HCT116 (cell line): ENCODE measurements at regions not wholly inside any gene's neighbourhood (a gene's known extent, or its start where the extent isn't known, plus 50 kb on each side); places are given as distances from the start of the nearest gene placed in this dataset.

Experiments used
- EZH2phosphoT487 ChIP-seq: fragments of 200-600 bp; IDR thresholded peaks from 2 replicates; pipeline ENCODE4 v1.6.1; 2018; ENCODE audit warnings: antibody characterized with exemption, borderline replicate concordance
- POLR2AphosphoS5 ChIP-seq: IDR thresholded peaks from 2 replicates; pipeline ENCODE4 v1.6.1; 2011; ENCODE audit warnings: mild to moderate bottlenecking, low read depth, low read length, moderate library complexity
- TF ChIP-seq, protein P1 (sequence below), 3 experiments: fragments of 200-600 bp in 1 of 3; sonication (generic) in 1 of 3; IDR thresholded peaks in 2 of 3; conservative IDR thresholded peaks in 1 of 3; 2 replicates each; pipeline ENCODE4 v1.5.1; 2012 to 2017; ENCODE audit warnings: low read depth in 2 of 3, low read length in 2 of 3, antibody characterized with exemption in 1 of 3, borderline replicate concordance in 1 of 3, control low read depth in 1 of 3, mild to moderate bottlenecking in 1 of 3, mixed read lengths in 1 of 3, mixed run types in 1 of 3, moderate library complexity in 1 of 3; ENCODE audit not compliant: insufficient read depth in 1 of 3

DNA sequence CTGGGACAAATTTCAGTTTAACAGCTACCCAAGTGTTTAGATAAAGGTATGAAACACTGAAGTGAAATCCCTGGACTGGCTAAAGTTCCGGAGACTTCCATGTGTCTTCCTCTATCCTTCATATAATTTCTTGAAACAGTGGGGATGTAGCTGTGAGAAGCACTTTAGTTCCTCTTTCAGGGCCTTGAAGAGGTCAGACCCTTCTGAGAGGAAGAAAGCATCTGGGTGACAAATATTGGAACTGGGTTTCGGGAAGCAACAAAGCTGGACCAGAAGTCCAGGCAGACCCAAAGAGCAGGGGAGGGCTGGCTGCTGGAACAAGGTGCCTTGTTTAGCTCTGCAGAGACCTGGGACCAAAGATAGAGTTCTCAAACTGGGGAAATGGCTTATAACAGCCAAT lies 75.4 kb upstream of the ZFAND5 start:
- TF ChIP-seq, protein P1, sequence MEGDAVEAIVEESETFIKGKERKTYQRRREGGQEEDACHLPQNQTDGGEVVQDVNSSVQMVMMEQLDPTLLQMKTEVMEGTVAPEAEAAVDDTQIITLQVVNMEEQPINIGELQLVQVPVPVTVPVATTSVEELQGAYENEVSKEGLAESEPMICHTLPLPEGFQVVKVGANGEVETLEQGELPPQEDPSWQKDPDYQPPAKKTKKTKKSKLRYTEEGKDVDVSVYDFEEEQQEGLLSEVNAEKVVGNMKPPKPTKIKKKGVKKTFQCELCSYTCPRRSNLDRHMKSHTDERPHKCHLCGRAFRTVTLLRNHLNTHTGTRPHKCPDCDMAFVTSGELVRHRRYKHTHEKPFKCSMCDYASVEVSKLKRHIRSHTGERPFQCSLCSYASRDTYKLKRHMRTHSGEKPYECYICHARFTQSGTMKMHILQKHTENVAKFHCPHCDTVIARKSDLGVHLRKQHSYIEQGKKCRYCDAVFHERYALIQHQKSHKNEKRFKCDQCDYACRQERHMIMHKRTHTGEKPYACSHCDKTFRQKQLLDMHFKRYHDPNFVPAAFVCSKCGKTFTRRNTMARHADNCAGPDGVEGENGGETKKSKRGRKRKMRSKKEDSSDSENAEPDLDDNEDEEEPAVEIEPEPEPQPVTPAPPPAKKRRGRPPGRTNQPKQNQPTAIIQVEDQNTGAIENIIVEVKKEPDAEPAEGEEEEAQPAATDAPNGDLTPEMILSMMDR (IDR thresholded peaks at IDR 0.05 in 2 of 3, conservative IDR thresholded peaks at IDR 0.05 in 1 of 3; ENCODE audit: borderline replicate concordance in 1 of 3, insufficient read depth in 1 of 3, low read depth in 2 of 3, low read length in 2 of 3) = no peak
- TF ChIP-seq EZH2phosphoT487 (no peak), POLR2AphosphoS5 (no peak)
